ENCODE measurements at regions not wholly inside any gene's neighbourhood (a gene's known extent, or its start where the extent isn't known, plus 50 kb on each side); places are given as distances from the start of the nearest gene placed in this dataset.

- no peak for DNase-seq (ENCODE audit: low spot score)
These were observed 332.0 kb downstream of the SPATA31D1 start for GRCh38 chr9:82320566-82320965.

GRCh38 chr9:82325907-82326306 is 337.3 kb downstream of the SPATA31D1 start:
- no peak for DNase-seq (ENCODE audit: low spot score)

GRCh38 chr9:82327641-82328040 is 339.1 kb downstream of the SPATA31D1 start:
- DNase-seq (ENCODE audit: low spot score), result no peak

GRCh38 chr9:82331079-82331478 is 342.5 kb downstream of the SPATA31D1 start:
- no peak for DNase-seq (ENCODE audit: low spot score)

- DNase-seq (ENCODE audit: low spot score), result no peak
These were observed 343.6 kb downstream of the SPATA31D1 start for GRCh38 chr9:82332018-82332773.

GRCh38 chr9:82332774-82333152 is 344.2 kb downstream of the SPATA31D1 start:
- no peak for DNase-seq (ENCODE audit: low spot score)

- DNase-seq (ENCODE audit: low spot score), result no peak
These were observed 345.1 kb downstream of the SPATA31D1 start for GRCh38 chr9:82333671-82334070.

- no peak for DNase-seq (ENCODE audit: low spot score)
These were observed 345.7 kb downstream of the SPATA31D1 start for GRCh38 chr9:82334286-82334685.

- DNase-seq (ENCODE audit: low spot score), result no peak
These were observed 348.8 kb downstream of the SPATA31D1 start for GRCh38 chr9:82337351-82337750.

- no peak for DNase-seq (ENCODE audit: low spot score)
These were observed 353.5 kb downstream of the SPATA31D1 start for GRCh38 chr9:82342046-82342445.

GRCh38 chr9:82346040-82346439 is 357.5 kb downstream of the SPATA31D1 start:
- DNase-seq (ENCODE audit: low spot score), result no peak

GRCh38 chr9:82353631-82354278 is 365.2 kb downstream of the SPATA31D1 start:
- no peak for DNase-seq (ENCODE audit: low spot score)

GRCh38 chr9:82354279-82354659 is 365.7 kb downstream of the SPATA31D1 start:
- no peak for DNase-seq (ENCODE audit: low spot score)

GRCh38 chr9:82356131-82356530 is 367.6 kb downstream of the SPATA31D1 start:
- no peak for DNase-seq (ENCODE audit: low spot score)

GRCh38 chr9:82356871-82357270 is 368.3 kb downstream of the SPATA31D1 start:
- DNase-seq (ENCODE audit: low spot score), result no peak

GRCh38 chr9:82363198-82363597 is 374.6 kb downstream of the SPATA31D1 start:
- no peak for DNase-seq (ENCODE audit: low spot score)

- no peak for DNase-seq (ENCODE audit: low spot score)
These were observed 375.1 kb downstream of the SPATA31D1 start for GRCh38 chr9:82363682-82364081.

- DNase-seq (ENCODE audit: low spot score), result no peak
These were observed 378.4 kb downstream of the SPATA31D1 start for GRCh38 chr9:82367016-82367415.

GRCh38 chr9:82367929-82368328 is 379.4 kb downstream of the SPATA31D1 start:
- DNase-seq (ENCODE audit: low spot score), result no peak

- no peak for DNase-seq (ENCODE audit: low spot score)
These were observed 380.8 kb downstream of the SPATA31D1 start for GRCh38 chr9:82369251-82369945.

- DNase-seq (ENCODE audit: low spot score), result no peak
These were observed 386.5 kb downstream of the SPATA31D1 start for GRCh38 chr9:82375041-82375440.

- DNase-seq (ENCODE audit: low spot score), result no peak
These were observed 388.2 kb downstream of the SPATA31D1 start for GRCh38 chr9:82376677-82377232.
